SK-N-MC (cell line): ENCODE measurements at regions not wholly inside any gene's neighbourhood (a gene's known extent, or its start where the extent isn't known, plus 50 kb on each side); places are given as distances from the start of the nearest gene placed in this dataset.

Experiments used
- EZH2 ChIP-seq: fragments of 200-600 bp; sonication (generic); IDR thresholded peaks from one replicate; pipeline ENCODE4 v1.6.1; 2017; ENCODE audit warnings: antibody characterized with exemption
- POLR2AphosphoS5 ChIP-seq: IDR thresholded peaks from 2 replicates; pipeline ENCODE4 v1.6.1; 2012; ENCODE audit warnings: mild to moderate bottlenecking, low read depth, low read length, borderline replicate concordance

- TF ChIP-seq EZH2 (no peak), POLR2AphosphoS5 (no peak)
Observed at GRCh38 chr11:38005597-38005996, 1407.6 kb upstream of the RAG2 start.
